ENCODE measurements at regions not wholly inside any gene's neighbourhood (a gene's known extent, or its start where the extent isn't known, plus 50 kb on each side); places are given as distances from the start of the nearest gene placed in this dataset.

- no peak for TF ChIP-seq CTCF (IDR thresholded peaks at IDR 0.05)
- no peak for TF ChIP-seq REST (IDR thresholded peaks at IDR 0.05; ENCODE audit: insufficient read depth in 1 of 2, low read depth in 2 of 2, low read length in 1 of 2)
- TF ChIP-seq TCF7L2 (IDR thresholded peaks at IDR 0.05; ENCODE audit: low read depth, low read length), result no peak
Observed at GRCh38 chr21:26236281-26236680, 65.7 kb upstream of the APP start.

Measured in Panc1 (cell line).